WTC11 (cell line): ENCODE measurements at regions not wholly inside any gene's neighbourhood (a gene's known extent, or its start where the extent isn't known, plus 50 kb on each side); places are given as distances from the start of the nearest gene placed in this dataset.

Experiments
- ATAC-seq: fragments of 200-7000 bp; cut with Tn5 transposase; 2 replicates; pipeline ENCODE4 v1.10.0; 2021; ENCODE audit warnings: mild to moderate bottlenecking, moderate library complexity
- CTCF ChIA-PET: fragments of 300-600 bp; sonication (Branson Sonifier 250); formaldehyde crosslinking; loops from one replicate; lab custom pipeline; 2021; ENCODE audit warnings: antibody characterized with exemption; lab: Charles Lee
- POLR2A ChIA-PET: fragments of 350-600 bp; sonication (Branson Sonifier 250); formaldehyde crosslinking; loops from one replicate; lab custom pipeline; 2021; ENCODE audit warnings: antibody characterized with exemption; lab: Charles Lee
- DNase-seq: peaks from one replicate; pipeline ENCODE4 v3.0.0; 2021; ENCODE audit warnings: low spot score
- H3K27ac Mint-ChIP-seq: 2 replicates; pipeline ENCODE4 v1.8.0; 2021; ENCODE audit warnings: mixed read lengths
- H3K27me3 Mint-ChIP-seq: 2 replicates; pipeline ENCODE4 v1.8.0; 2021; ENCODE audit warnings: low read depth, mild to moderate bottlenecking, moderate library complexity, mixed read lengths
- H3K36me3 Mint-ChIP-seq: 2 replicates; pipeline ENCODE4 v1.8.0; 2021; ENCODE audit warnings: mixed read lengths
- H3K4me1 Mint-ChIP-seq: 2 replicates; pipeline ENCODE4 v1.8.0; 2022; ENCODE audit warnings: mixed read lengths
- H3K4me3 Mint-ChIP-seq: 2 replicates; pipeline ENCODE4 v1.8.0; 2021; ENCODE audit warnings: mild to moderate bottlenecking, moderate library complexity, mixed read lengths
- H3K9me3 Mint-ChIP-seq: 2 replicates; pipeline ENCODE4 v1.8.0; 2021; ENCODE audit warnings: mixed read lengths
- ELF4 ChIP-seq: sonication (generic); formaldehyde crosslinking; IDR thresholded peaks from 2 replicates; pipeline ENCODE4 v1.8.1; 2022; ENCODE audit warnings: low read depth, mild to moderate bottlenecking, moderate library complexity, missing genetic modification reagents
- FOXJ3 ChIP-seq: sonication (generic); formaldehyde crosslinking; IDR thresholded peaks from 2 replicates; pipeline ENCODE4 v1.9.0; 2021; ENCODE audit warnings: missing genetic modification reagents, mild to moderate bottlenecking, borderline replicate concordance
- MXD4 ChIP-seq: fragments of 250-450 bp; sonication (Bioruptor Pico); IDR thresholded peaks from 2 replicates; pipeline ENCODE4 v1.8.0; 2021; ENCODE audit warnings: mild to moderate bottlenecking, moderate library complexity, borderline replicate concordance
- NFATC4 ChIP-seq: fragments of 250-450 bp; sonication (Bioruptor Pico); IDR thresholded peaks from 2 replicates; pipeline ENCODE4 v1.9.0; 2021; ENCODE audit warnings: mild to moderate bottlenecking
- NFYB ChIP-seq: sonication (generic); formaldehyde crosslinking; conservative IDR thresholded peaks from 2 replicates; pipeline ENCODE4 v1.8.0; 2022; ENCODE audit warnings: low read depth, missing genetic modification reagents
- SP1 ChIP-seq: sonication (generic); formaldehyde crosslinking; conservative IDR thresholded peaks from 2 replicates; pipeline ENCODE4 v1.8.1; 2022; ENCODE audit warnings: missing genetic modification reagents
- TCF7 ChIP-seq: sonication (generic); formaldehyde crosslinking; IDR thresholded peaks from 2 replicates; pipeline ENCODE4 v1.8.0; 2022; ENCODE audit warnings: mild to moderate bottlenecking, low read depth, missing genetic modification reagents, moderate library complexity
- TEAD1 ChIP-seq: sonication (generic); formaldehyde crosslinking; IDR thresholded peaks from 2 replicates; pipeline ENCODE4 v1.8.0; 2022; ENCODE audit warnings: mild to moderate bottlenecking, missing genetic modification reagents
- TEAD4 ChIP-seq: sonication (generic); formaldehyde crosslinking; IDR thresholded peaks from 2 replicates; pipeline ENCODE4 v1.8.0; 2022; ENCODE audit warnings: mild to moderate bottlenecking, missing genetic modification reagents
- ZNF121 ChIP-seq: sonication (generic); formaldehyde crosslinking; IDR thresholded peaks from 2 replicates; pipeline ENCODE4 v1.8.0; 2023; ENCODE audit warnings: missing genetic modification reagents
- ZNF219 ChIP-seq: sonication (generic); formaldehyde crosslinking; IDR thresholded peaks from 2 replicates; pipeline ENCODE4 v1.8.0; 2023; ENCODE audit warnings: missing genetic modification reagents, mild to moderate bottlenecking, borderline replicate concordance
- TF ChIP-seq, protein P1 (sequence below): fragments of 250-450 bp; sonication (Bioruptor Pico); IDR thresholded peaks from 2 replicates; pipeline ENCODE4 v2.1.2; 2022; ENCODE audit warnings: mild to moderate bottlenecking, moderate library complexity
- TF ChIP-seq, protein P2 (sequence below): sonication (generic); formaldehyde crosslinking; IDR thresholded peaks from 2 replicates; pipeline ENCODE4 v1.8.1; 2022; ENCODE audit warnings: mild to moderate bottlenecking, missing genetic modification reagents, moderate library complexity, borderline replicate concordance
- TF ChIP-seq, protein P3 (sequence below): sonication (generic); formaldehyde crosslinking; IDR thresholded peaks from 2 replicates; pipeline ENCODE4 v1.8.1; 2023; ENCODE audit warnings: mild to moderate bottlenecking, missing genetic modification reagents
- TF ChIP-seq, protein P4 (sequence below): fragments of 250-450 bp; sonication (Bioruptor Pico); conservative IDR thresholded peaks from 2 replicates; pipeline ENCODE4 v1.9.0; 2021; ENCODE audit warnings: mild to moderate bottlenecking
- TF ChIP-seq, protein P5 (sequence below): sonication (generic); formaldehyde crosslinking; IDR thresholded peaks from 2 replicates; pipeline ENCODE4 v1.8.1; 2022; ENCODE audit warnings: low read depth, missing genetic modification reagents, borderline replicate concordance
- TF ChIP-seq, protein P6 (sequence below): sonication (generic); formaldehyde crosslinking; IDR thresholded peaks from 2 replicates; pipeline ENCODE4 v1.8.1; 2023; ENCODE audit warnings: mild to moderate bottlenecking, missing genetic modification reagents, moderate library complexity

DNA sequence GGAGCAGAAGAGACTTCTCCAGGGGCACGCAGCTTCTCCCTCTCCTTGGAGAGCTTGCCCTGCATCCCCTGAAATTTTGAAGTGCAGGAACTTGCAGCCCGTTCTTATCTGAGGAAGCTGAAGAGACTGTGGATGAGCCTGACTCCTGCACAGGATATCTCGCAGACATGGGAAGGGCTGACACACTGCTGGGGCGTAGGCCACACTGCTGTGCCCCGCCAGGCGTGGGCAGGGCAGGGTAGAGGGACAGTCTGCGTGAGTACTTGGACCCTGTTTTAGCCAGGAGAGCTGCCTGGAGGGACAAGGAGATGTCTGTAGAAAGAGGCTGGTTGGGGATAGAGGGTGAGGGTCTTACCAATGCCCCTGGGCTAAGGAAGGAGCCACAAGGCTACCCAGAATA lies 353.7 kb upstream of the NBEA start:
- no peak for DNase-seq
- Mint-ChIP-seq H3K9me3 (peaks cover 22% of the 10 kb centered on the region), H3K4me3 (no peak overlapping the region), H3K36me3 (peaks cover 3% of the 10 kb centered on the region; the same call in 1 of the 2 replicates), H3K4me1 (peaks cover 13% of the 10 kb centered on the region), H3K27ac (no peak overlapping the region), H3K27me3 (no peaks in the 10 kb centered on the region)
- ChIA-PET CTCF (no interaction called here), POLR2A (no interaction called here)
- ATAC-seq, result no peak
- TF ChIP-seq, protein P1, sequence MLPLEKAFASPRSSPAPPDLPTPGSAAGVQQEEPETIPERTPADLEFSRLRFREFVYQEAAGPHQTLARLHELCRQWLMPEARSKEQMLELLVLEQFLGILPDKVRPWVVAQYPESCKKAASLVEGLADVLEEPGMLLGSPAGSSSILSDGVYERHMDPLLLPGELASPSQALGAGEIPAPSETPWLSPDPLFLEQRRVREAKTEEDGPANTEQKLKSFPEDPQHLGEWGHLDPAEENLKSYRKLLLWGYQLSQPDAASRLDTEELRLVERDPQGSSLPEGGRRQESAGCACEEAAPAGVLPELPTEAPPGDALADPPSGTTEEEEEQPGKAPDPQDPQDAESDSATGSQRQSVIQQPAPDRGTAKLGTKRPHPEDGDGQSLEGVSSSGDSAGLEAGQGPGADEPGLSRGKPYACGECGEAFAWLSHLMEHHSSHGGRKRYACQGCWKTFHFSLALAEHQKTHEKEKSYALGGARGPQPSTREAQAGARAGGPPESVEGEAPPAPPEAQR (CRISPR knock-in tag), result no peak
- TF ChIP-seq ZNF121 (CRISPR knock-in tag), result peak; percentile 36; the same call in 1 of the 2 replicates

DNA sequence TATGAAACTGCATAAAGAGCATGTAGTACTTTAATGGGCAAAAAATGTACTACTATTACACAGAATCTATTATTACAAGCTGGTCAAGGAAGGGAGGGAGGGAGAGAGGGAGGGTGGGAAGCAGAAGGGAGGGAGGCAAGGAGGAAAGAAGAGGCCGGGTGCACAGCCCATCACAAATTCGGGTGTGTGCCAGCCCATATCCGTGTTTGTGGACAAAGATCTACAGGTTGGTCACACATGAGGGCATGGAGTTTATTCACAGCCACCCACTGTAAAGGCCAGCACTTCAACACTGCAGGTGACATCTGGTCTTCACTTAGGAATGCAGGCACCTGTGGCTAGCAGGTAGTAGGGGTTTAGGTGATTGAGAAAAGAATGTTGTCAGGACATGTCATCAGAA lies 352.5 kb upstream of the NBEA start:
- H3K27me3 Mint-ChIP-seq, result no peaks in the 10 kb centered on the region
- no peak for DNase-seq
- H3K4me3 Mint-ChIP-seq, result no peak overlapping the region
- no peak overlapping the region for H3K27ac Mint-ChIP-seq
- POLR2A ChIA-PET, result interaction anchor here (1.3 kb wide), 1 partner anchor 9 kb away, joined by 4 read pairs; no protein-coding TSS in a partner anchor
- peaks cover 3% of the 10 kb centered on the region; the same call in 1 of the 2 replicates for H3K36me3 Mint-ChIP-seq
- no peak for ATAC-seq
- peaks cover 13% of the 10 kb centered on the region for H3K4me1 Mint-ChIP-seq
- TF ChIP-seq NFATC4 (CRISPR knock-in tag), result no peak
- TF ChIP-seq, all 79 proteins: peak for 0
- CTCF ChIA-PET, result no interaction called here
- H3K9me3 Mint-ChIP-seq, result peaks cover 22% of the 10 kb centered on the region

DNA sequence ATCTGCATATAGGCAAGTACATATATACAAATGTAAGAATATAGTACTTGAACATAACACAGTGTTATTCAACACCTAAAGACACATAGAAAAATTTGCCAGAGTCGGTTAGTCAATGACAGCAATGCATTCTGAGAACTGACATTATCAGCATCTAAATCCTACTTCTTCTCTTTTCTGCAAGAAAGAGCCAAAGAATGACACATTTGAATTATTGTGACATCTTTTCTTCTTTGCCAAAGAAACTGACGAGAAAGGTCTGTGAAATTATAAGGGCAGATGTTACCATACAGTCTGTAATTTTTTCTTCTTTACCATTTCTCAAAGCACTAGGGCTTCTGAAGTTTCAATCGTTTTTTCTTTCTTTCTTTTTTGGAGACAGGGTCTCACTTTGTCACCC lies 350.9 kb upstream of the NBEA start:
- CTCF ChIA-PET, result no interaction called here
- no peak for ATAC-seq
- H3K9me3 Mint-ChIP-seq, result peaks cover 20% of the 10 kb centered on the region
- POLR2A ChIA-PET, result no interaction called here
- no peaks in the 10 kb centered on the region for H3K27me3 Mint-ChIP-seq
- no peak overlapping the region for H3K27ac Mint-ChIP-seq
- H3K36me3 Mint-ChIP-seq, result peaks cover 3% of the 10 kb centered on the region; the same call in 1 of the 2 replicates
- no peak for DNase-seq
- H3K4me3 Mint-ChIP-seq, result no peak overlapping the region
- TF ChIP-seq, protein P2, sequence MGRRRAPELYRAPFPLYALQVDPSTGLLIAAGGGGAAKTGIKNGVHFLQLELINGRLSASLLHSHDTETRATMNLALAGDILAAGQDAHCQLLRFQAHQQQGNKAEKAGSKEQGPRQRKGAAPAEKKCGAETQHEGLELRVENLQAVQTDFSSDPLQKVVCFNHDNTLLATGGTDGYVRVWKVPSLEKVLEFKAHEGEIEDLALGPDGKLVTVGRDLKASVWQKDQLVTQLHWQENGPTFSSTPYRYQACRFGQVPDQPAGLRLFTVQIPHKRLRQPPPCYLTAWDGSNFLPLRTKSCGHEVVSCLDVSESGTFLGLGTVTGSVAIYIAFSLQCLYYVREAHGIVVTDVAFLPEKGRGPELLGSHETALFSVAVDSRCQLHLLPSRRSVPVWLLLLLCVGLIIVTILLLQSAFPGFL, result no peak
- TF ChIP-seq FOXJ3 (CRISPR knock-in tag) (no peak), NFYB (CRISPR knock-in tag) (no peak), TEAD4 (CRISPR knock-in tag) (no peak), SP1 (CRISPR knock-in tag) (no peak), ZNF121 (CRISPR knock-in tag) (no peak), TEAD1 (CRISPR knock-in tag) (no peak)
- TF ChIP-seq, protein P3, sequence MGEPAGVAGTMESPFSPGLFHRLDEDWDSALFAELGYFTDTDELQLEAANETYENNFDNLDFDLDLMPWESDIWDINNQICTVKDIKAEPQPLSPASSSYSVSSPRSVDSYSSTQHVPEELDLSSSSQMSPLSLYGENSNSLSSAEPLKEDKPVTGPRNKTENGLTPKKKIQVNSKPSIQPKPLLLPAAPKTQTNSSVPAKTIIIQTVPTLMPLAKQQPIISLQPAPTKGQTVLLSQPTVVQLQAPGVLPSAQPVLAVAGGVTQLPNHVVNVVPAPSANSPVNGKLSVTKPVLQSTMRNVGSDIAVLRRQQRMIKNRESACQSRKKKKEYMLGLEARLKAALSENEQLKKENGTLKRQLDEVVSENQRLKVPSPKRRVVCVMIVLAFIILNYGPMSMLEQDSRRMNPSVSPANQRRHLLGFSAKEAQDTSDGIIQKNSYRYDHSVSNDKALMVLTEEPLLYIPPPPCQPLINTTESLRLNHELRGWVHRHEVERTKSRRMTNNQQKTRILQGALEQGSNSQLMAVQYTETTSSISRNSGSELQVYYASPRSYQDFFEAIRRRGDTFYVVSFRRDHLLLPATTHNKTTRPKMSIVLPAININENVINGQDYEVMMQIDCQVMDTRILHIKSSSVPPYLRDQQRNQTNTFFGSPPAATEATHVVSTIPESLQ, result no peak
- H3K4me1 Mint-ChIP-seq, result peaks cover 13% of the 10 kb centered on the region

DNA sequence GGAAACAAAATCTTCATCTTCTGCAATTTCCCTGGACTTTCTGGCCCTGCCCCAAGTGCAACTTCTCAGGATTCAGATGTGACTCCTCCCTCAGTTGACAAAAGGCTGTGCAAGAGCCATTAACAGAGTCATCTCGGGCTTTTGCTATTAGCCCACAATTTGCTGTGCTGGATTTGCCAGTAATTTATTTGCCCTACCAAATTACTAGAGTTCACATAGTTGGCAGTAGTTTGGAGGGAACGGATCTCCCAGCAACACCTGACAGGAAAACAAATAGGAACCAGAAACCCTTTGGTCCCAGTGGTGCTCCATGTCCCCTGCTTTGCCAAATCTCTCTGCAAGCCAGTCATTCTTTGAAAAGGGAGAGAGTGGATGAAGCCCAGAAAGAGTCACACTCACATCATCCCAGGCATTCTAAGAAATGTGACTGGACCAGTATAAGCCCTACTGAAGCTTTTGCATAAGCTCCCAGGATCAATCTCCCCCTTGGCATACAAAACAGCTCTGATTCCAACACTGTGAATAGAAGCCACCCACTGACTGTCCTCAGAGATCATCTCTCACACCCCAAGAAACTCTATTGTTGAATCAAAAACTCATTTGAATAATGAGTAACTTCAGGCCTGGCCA lies 350.1 kb upstream of the NBEA start:
- H3K4me1 Mint-ChIP-seq, result peaks cover 13% of the 10 kb centered on the region
- TF ChIP-seq, protein P4, sequence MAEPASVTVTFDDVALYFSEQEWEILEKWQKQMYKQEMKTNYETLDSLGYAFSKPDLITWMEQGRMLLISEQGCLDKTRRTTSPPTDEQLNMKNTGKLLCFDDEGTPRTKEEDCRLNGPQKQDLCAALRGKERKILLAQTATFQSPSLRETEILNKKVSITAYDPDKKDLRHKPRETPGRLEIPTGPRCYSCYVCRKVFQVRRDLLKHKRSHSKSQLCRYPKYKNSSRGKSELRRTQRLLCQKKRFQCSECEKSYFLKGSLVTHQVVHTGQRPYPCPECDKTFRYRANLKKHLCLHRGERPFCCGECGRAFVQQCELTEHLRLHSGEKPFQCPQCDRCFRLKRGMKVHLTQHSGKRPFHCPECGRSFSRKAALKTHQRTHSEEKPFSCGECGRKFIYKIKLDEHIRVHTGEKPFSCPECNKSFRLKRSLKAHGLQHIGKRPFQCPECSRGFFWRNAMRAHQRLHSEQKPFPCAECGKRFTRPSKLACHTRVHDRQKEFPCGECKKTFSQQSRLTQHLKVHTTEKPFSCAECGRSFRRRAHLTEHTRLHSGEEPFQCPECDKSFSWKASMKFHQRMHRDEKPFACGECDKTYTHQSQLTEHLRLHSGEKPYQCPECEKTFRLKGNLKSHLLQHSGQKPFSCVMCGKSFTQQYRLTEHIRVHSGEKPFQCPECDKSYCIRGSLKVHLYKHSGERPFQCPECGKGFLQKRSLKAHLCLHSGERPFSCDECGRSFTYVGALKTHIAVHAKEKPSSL (CRISPR knock-in tag), result no peak
- TF ChIP-seq MXD4 (no peak), TCF7 (CRISPR knock-in tag) (no peak), SP1 (CRISPR knock-in tag) (no peak), NFATC4 (CRISPR knock-in tag) (no peak), ZNF219 (CRISPR knock-in tag) (no peak), FOXJ3 (CRISPR knock-in tag) (no peak), ELF4 (CRISPR knock-in tag) (no peak)
- TF ChIP-seq, protein P5, sequence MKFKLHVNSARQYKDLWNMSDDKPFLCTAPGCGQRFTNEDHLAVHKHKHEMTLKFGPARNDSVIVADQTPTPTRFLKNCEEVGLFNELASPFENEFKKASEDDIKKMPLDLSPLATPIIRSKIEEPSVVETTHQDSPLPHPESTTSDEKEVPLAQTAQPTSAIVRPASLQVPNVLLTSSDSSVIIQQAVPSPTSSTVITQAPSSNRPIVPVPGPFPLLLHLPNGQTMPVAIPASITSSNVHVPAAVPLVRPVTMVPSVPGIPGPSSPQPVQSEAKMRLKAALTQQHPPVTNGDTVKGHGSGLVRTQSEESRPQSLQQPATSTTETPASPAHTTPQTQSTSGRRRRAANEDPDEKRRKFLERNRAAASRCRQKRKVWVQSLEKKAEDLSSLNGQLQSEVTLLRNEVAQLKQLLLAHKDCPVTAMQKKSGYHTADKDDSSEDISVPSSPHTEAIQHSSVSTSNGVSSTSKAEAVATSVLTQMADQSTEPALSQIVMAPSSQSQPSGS (CRISPR knock-in tag), result no peak
- TF ChIP-seq, protein P6, sequence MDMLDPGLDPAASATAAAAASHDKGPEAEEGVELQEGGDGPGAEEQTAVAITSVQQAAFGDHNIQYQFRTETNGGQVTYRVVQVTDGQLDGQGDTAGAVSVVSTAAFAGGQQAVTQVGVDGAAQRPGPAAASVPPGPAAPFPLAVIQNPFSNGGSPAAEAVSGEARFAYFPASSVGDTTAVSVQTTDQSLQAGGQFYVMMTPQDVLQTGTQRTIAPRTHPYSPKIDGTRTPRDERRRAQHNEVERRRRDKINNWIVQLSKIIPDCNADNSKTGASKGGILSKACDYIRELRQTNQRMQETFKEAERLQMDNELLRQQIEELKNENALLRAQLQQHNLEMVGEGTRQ (CRISPR knock-in tag), result no peak
- TF ChIP-seq, all 79 proteins: peak for 0
- CTCF ChIA-PET, result no interaction called here
- H3K27ac Mint-ChIP-seq, result 0 out of 2 replicates have a peak overlapping the region, but pooled peaks have one; percentile 16
- peaks cover 12% of the 10 kb centered on the region for H3K36me3 Mint-ChIP-seq
- no peak overlapping the region for H3K4me3 Mint-ChIP-seq
- ATAC-seq, result peak; percentile 65
- no peak for DNase-seq
- no peaks in the 10 kb centered on the region for H3K27me3 Mint-ChIP-seq
- peaks cover 22% of the 10 kb centered on the region for H3K9me3 Mint-ChIP-seq
- POLR2A ChIA-PET, result no interaction called here
